ENCODE measurements at regions not wholly inside any gene's neighbourhood (a gene's known extent, or its start where the extent isn't known, plus 50 kb on each side); places are given as distances from the start of the nearest gene placed in this dataset.

- Mint-ChIP-seq H3K36me3 (no peaks in the 10 kb centered on the region), H3K4me1 (peaks cover 9 to 10% of the 10 kb centered on the region in 2 donors), H3K27ac (no peak overlapping the region), H3K4me3 (no peak overlapping the region), H3K9me3 (no peaks in the 10 kb centered on the region), H3K27me3 (ENCODE audit: low read depth in 2 of 2) (peaks cover 22 to 63% of the 10 kb centered on the region in 2 donors)
- no peaks in the 10 kb centered on the region for H3K36me3 ChIP-seq (ENCODE audit: control insufficient read depth, insufficient read depth, low read length)
- no peak overlapping the region for H3K27ac ChIP-seq (ENCODE audit: low read length)
- TF ChIP-seq, protein P1, sequence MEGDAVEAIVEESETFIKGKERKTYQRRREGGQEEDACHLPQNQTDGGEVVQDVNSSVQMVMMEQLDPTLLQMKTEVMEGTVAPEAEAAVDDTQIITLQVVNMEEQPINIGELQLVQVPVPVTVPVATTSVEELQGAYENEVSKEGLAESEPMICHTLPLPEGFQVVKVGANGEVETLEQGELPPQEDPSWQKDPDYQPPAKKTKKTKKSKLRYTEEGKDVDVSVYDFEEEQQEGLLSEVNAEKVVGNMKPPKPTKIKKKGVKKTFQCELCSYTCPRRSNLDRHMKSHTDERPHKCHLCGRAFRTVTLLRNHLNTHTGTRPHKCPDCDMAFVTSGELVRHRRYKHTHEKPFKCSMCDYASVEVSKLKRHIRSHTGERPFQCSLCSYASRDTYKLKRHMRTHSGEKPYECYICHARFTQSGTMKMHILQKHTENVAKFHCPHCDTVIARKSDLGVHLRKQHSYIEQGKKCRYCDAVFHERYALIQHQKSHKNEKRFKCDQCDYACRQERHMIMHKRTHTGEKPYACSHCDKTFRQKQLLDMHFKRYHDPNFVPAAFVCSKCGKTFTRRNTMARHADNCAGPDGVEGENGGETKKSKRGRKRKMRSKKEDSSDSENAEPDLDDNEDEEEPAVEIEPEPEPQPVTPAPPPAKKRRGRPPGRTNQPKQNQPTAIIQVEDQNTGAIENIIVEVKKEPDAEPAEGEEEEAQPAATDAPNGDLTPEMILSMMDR (IDR thresholded peaks at IDR 0.05), result no peak
- 79% methylated on average over 4 of the region's 4 CpGs for WGBS (ENCODE audit: insufficient coverage)
- no peaks in the 10 kb centered on the region for H3K9me3 ChIP-seq (ENCODE audit: control insufficient read depth, insufficient read depth, low read length)
- no peak overlapping the region for H3K4me3 ChIP-seq (ENCODE audit: low read length)
- ATAC-seq (no peak), DNase-seq (no peak)
- no peaks in the 10 kb centered on the region for H3K27me3 ChIP-seq (ENCODE audit: control insufficient read depth, insufficient read depth, low read length)
- H3K4me1 ChIP-seq (ENCODE audit: control insufficient read depth, insufficient read depth, low read length), result peaks cover 11% of the 10 kb centered on the region
- intact Hi-C loops (cut with micrococcal nuclease), result no loop called here
Measured at GRCh38 chr14:96989306-96989705, 192.1 kb downstream of the VRK1 start.

DNA sequence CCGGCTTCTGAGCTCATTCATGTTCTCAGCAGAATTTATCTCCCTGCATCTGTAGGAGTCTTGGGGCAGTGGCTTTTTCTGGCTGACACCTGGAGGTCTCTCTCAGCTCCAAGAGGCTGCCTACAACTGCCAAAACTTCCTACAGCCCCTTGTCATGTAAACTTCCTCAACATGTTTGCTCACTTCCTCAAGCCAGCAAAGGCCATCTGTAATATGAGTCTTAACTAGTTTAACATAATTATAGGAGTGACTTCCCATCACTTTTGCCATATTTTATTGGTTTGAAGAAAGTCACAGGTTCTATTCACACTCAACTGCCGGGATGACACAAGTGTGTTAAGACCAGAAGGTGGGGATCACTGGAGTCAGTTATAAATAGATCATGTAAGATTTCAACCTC is 194.0 kb downstream of the VRK1 start:
- 93% methylated on average over 2 of the region's 2 CpGs for WGBS (ENCODE audit: insufficient coverage)
- intact Hi-C loops (cut with micrococcal nuclease), result no loop called here
- Histone ChIP-seq H3K9me3 (ENCODE audit: control insufficient read depth, insufficient read depth, low read length) (no peaks in the 10 kb centered on the region), H3K4me1 (ENCODE audit: control insufficient read depth, insufficient read depth, low read length) (peaks cover 11% of the 10 kb centered on the region), H3K27ac (ENCODE audit: low read length) (no peak overlapping the region), H3K36me3 (ENCODE audit: control insufficient read depth, insufficient read depth, low read length) (no peaks in the 10 kb centered on the region), H3K27me3 (ENCODE audit: control insufficient read depth, insufficient read depth, low read length) (no peaks in the 10 kb centered on the region), H3K4me3 (ENCODE audit: low read length) (no peak overlapping the region)
- ATAC-seq (no peak), DNase-seq (no peak)
- peaks cover 9 to 10% of the 10 kb centered on the region in 2 donors for H3K4me1 Mint-ChIP-seq
- H3K36me3 Mint-ChIP-seq, result no peaks in the 10 kb centered on the region
- TF ChIP-seq, protein P1 (IDR thresholded peaks at IDR 0.05), result no peak
- no peak overlapping the region for H3K4me3 Mint-ChIP-seq
- H3K27ac Mint-ChIP-seq, result no peak overlapping the region
- no peaks in the 10 kb centered on the region for H3K9me3 Mint-ChIP-seq
- H3K27me3 Mint-ChIP-seq (ENCODE audit: low read depth in 2 of 2), result peaks cover 29 to 57% of the 10 kb centered on the region in 2 donors

- Mint-ChIP-seq H3K36me3 (no peaks in the 10 kb centered on the region), H3K27me3 (ENCODE audit: low read depth in 2 of 2) (peaks cover 27 to 53% of the 10 kb centered on the region in 2 donors), H3K27ac (no peak overlapping the region), H3K4me3 (no peak overlapping the region), H3K9me3 (no peaks in the 10 kb centered on the region), H3K4me1 (no peaks in the 10 kb centered on the region)
- no peak for DNase-seq
- H3K27me3 ChIP-seq (ENCODE audit: control insufficient read depth, insufficient read depth, low read length), result no peaks in the 10 kb centered on the region
- no peak for ATAC-seq
- WGBS (ENCODE audit: insufficient coverage), result 88% methylated on average over 6 of the region's 6 CpGs
- H3K4me3 ChIP-seq (ENCODE audit: low read length), result no peak overlapping the region
- H3K4me1 ChIP-seq (ENCODE audit: control insufficient read depth, insufficient read depth, low read length), result no peaks in the 10 kb centered on the region
- H3K36me3 ChIP-seq (ENCODE audit: control insufficient read depth, insufficient read depth, low read length), result no peaks in the 10 kb centered on the region
- intact Hi-C loops (cut with micrococcal nuclease), result no loop called here
- no peaks in the 10 kb centered on the region for H3K9me3 ChIP-seq (ENCODE audit: control insufficient read depth, insufficient read depth, low read length)
- no peak overlapping the region for H3K27ac ChIP-seq (ENCODE audit: low read length)
- TF ChIP-seq, protein P1 (IDR thresholded peaks at IDR 0.05), result no peak
Measured at GRCh38 chr14:96994999-96995398, 197.8 kb downstream of the VRK1 start.

GRCh38 chr14:96997269-96997668 is 200.1 kb downstream of the VRK1 start:
- 94% methylated on average over 6 of the region's 6 CpGs for WGBS (ENCODE audit: insufficient coverage)
- Histone ChIP-seq H3K4me1 (ENCODE audit: control insufficient read depth, insufficient read depth, low read length) (no peaks in the 10 kb centered on the region), H3K9me3 (ENCODE audit: control insufficient read depth, insufficient read depth, low read length) (no peaks in the 10 kb centered on the region), H3K36me3 (ENCODE audit: control insufficient read depth, insufficient read depth, low read length) (no peaks in the 10 kb centered on the region), H3K27me3 (ENCODE audit: control insufficient read depth, insufficient read depth, low read length) (no peaks in the 10 kb centered on the region), H3K4me3 (ENCODE audit: low read length) (no peak overlapping the region), H3K27ac (ENCODE audit: low read length) (no peak overlapping the region)
- TF ChIP-seq, protein P1 (IDR thresholded peaks at IDR 0.05), result no peak
- Mint-ChIP-seq H3K4me1 (no peaks in the 10 kb centered on the region), H3K27ac (no peak overlapping the region), H3K36me3 (no peaks in the 10 kb centered on the region), H3K4me3 (no peak overlapping the region), H3K27me3 (ENCODE audit: low read depth in 2 of 2) (peaks cover 21 to 33% of the 10 kb centered on the region in 2 donors), H3K9me3 (peaks cover under 1% of the 10 kb centered on the region in 2 donors)
- intact Hi-C loops (cut with micrococcal nuclease), result no loop called here
- no peak for DNase-seq
- no peak for ATAC-seq
